Kidney (tissue), 13 donors: ENCODE measurements at regions not wholly inside any gene's neighbourhood (a gene's known extent, or its start where the extent isn't known, plus 50 kb on each side); places are given as distances from the start of the nearest gene placed in this dataset.

ENCODE experiments used
- DNase-seq, 5 donors: peaks; one replicate each; pipeline ENCODE4 v3.0.0-alpha.2; 2013 to 2020
- FAIRE-seq: peaks from 2 replicates; lab custom pipeline; 2012; peaks lifted over from hg19 to GRCh38; lab: Jason Lieb, UNC
- H3K27ac ChIP-seq, 2 donors: one replicate each; pipeline ENCODE4 v1.7.0; 2013; ENCODE audit warnings: low read depth in 2 of 2, low read length in 2 of 2, inconsistent platforms in 1 of 2
- H3K27me3 ChIP-seq: one replicate; pipeline ENCODE4 v1.7.1; 2013; ENCODE audit warnings: low read length, inconsistent platforms; ENCODE audit not compliant: control insufficient read depth, insufficient read depth
- H3K36me3 ChIP-seq, 3 donors: one replicate each; pipeline versions ENCODE4 v1.7.0 to v1.7.1; 2013; ENCODE audit warnings: low read length in 3 of 3, control low read depth in 1 of 3, inconsistent platforms in 1 of 3; ENCODE audit not compliant: insufficient read depth in 3 of 3, control insufficient read depth in 2 of 3
- H3K4me1 ChIP-seq, 3 donors: one replicate each; pipeline versions ENCODE4 v1.7.0 to v1.7.1; 2013; ENCODE audit warnings: low read length in 3 of 3, inconsistent platforms in 1 of 3, low read depth in 1 of 3; ENCODE audit not compliant: control insufficient read depth in 2 of 3, insufficient read depth in 2 of 3
- H3K4me3 ChIP-seq, 3 donors: one replicate each; pipeline versions ENCODE4 v1.7.0 to v1.8.1; 2013; ENCODE audit warnings: low read length in 3 of 3, control low read depth in 1 of 3, inconsistent platforms in 1 of 3
- H3K9ac ChIP-seq, 3 donors: one replicate each; pipeline versions ENCODE4 v1.7.0 to v1.7.1; 2013; ENCODE audit warnings: low read length in 3 of 3, control low read depth in 1 of 3, inconsistent platforms in 1 of 3
- H3K9me3 ChIP-seq, 3 donors: one replicate each; pipeline versions ENCODE4 v1.7.0 to v1.7.1; 2013; ENCODE audit warnings: low read length in 3 of 3, control low read depth in 1 of 3, inconsistent platforms in 1 of 3; ENCODE audit not compliant: control insufficient read depth in 2 of 3, insufficient read depth in 1 of 3
- CTCF ChIP-seq: IDR thresholded peaks from 3 replicates; pipeline ENCODE4 v1.5.1; 2012; ENCODE audit warnings: mild to moderate bottlenecking, moderate library complexity, borderline replicate concordance; ENCODE audit not compliant: insufficient read depth; ENCODE audit errors: extremely low read depth
- intact Hi-C: fragments of 100-400 bp; cut with DNase I; formaldehyde crosslinking; loops from one replicate; pipeline ENCODE4 v1.11.1; 2022
- donor health status: control.
- donor health status: control.
- donor health status: control.
- donor health status: control.
- donor health status: control.
- donor health status: DM: yes; HTN: yes; CAD: no.
- donor health status: Normal renal cell carcinoma (clear cell type).

DNA sequence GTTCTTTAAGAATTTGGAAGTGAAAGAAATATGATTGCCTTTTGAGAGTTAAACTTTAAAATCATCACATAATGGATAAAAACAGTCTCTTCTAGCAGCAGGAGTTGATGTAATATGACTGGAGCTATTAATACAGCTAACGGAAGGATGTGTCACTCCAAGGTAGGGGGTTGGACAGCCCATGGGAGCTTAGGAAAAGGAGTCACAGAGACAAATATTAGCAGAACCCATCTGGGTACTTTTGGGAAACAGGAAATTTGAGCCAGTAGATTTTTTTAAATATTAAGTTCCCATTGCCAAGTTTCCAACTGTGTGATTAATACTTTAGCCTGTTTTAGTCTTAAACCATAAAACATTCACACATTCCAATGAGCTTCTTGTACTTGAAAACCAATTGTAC, 164.7 kb upstream of the RIMS1 start:
- no peak for TF ChIP-seq CTCF
- DNase-seq, result peak in 1 of 5 donors; percentile 16
- no peaks in the 10 kb centered on the region for H3K4me1 ChIP-seq
- no peaks in the 10 kb centered on the region for H3K9me3 ChIP-seq
- no peaks in the 10 kb centered on the region for H3K27me3 ChIP-seq
- H3K4me3 ChIP-seq, result no peak overlapping the region
- no peak overlapping the region for H3K27ac ChIP-seq
- FAIRE-seq, result no peak
- H3K9ac ChIP-seq, result no peak overlapping the region
- intact Hi-C loops, result no loop called here
- no peaks in the 10 kb centered on the region for H3K36me3 ChIP-seq

GRCh38 chr6:71722736-71723135, 163.6 kb upstream of the RIMS1 start:
- Histone ChIP-seq H3K9ac (no peak overlapping the region), H3K36me3 (no peaks in the 10 kb centered on the region), H3K9me3 (no peaks in the 10 kb centered on the region), H3K4me3 (no peak overlapping the region), H3K27ac (no peak overlapping the region), H3K4me1 (no peaks in the 10 kb centered on the region), H3K27me3 (no peaks in the 10 kb centered on the region)
- DNase-seq (no peak), FAIRE-seq (no peak)
- no peak for TF ChIP-seq CTCF
- intact Hi-C loops, result no loop called here

DNA sequence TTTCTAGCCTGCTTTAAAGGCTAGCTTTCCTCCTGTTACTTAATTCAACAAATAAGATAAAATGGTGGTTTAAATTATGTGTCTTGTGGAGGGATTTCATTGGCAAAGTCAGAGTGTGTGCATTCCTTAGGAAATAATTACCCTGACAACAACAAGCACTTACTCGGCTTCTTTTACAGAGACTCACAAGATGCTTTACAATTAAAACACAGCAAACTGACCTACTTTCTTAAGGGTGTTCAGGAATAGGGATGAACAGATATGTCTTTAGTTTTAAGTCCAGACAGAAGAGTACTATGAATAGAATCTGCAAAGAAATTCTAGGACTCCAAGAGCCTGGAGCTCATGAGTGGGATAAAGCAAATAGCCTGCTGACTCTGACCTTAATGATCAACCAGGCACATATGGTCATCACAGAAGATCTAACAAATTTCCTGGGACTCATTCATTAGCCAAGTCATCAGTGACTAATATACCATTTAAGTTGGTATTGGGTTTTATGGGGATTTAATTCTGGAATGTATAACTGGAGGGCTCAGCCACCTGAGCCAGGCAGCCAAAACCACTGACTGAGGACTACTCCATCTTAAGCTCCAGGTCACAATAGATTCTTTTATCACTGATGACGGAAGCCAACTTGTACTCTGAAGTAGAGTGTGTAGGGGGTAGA, 161.8 kb upstream of the RIMS1 start:
- peak in 1 of 5 donors; percentile 4 for DNase-seq
- intact Hi-C loops, result no loop called here
- Histone ChIP-seq H3K27ac (no peak overlapping the region), H3K36me3 (no peaks in the 10 kb centered on the region), H3K9ac (no peak overlapping the region), H3K27me3 (no peaks in the 10 kb centered on the region), H3K4me1 (no peaks in the 10 kb centered on the region), H3K4me3 (no peak overlapping the region), H3K9me3 (no peaks in the 10 kb centered on the region)
- TF ChIP-seq CTCF, result no peak
- no peak for FAIRE-seq

DNA sequence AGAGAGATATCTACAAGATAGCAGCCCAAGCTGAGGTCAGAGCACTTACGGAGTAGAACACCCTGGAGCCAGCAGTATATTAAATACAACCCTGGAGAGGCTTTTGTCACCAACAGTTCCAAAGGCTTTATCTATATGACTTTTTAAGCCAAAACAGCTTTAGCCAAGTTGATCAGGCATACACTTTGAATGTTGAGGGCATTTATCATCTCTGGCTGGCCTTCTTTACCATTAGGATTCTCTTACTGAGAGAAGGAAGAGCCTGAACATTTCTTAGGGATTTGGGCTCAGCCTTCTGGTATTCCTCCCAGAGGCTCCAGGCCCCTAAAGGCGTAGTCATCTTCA, 161.3 kb upstream of the RIMS1 start:
- no peak overlapping the region for H3K4me3 ChIP-seq
- no peaks in the 10 kb centered on the region for H3K4me1 ChIP-seq
- FAIRE-seq (no peak), DNase-seq (no peak)
- no peaks in the 10 kb centered on the region for H3K27me3 ChIP-seq
- no peak overlapping the region for H3K27ac ChIP-seq
- intact Hi-C loops, result no loop called here
- no peak for TF ChIP-seq CTCF
- H3K36me3 ChIP-seq, result no peaks in the 10 kb centered on the region
- H3K9ac ChIP-seq, result no peak overlapping the region
- no peaks in the 10 kb centered on the region for H3K9me3 ChIP-seq
